GM12878 (cell line): ENCODE measurements at regions not wholly inside any gene's neighbourhood (a gene's known extent, or its start where the extent isn't known, plus 50 kb on each side); places are given as distances from the start of the nearest gene placed in this dataset.

Experiments
- BCL11A ChIP-seq: IDR thresholded peaks from 2 replicates; pipeline ENCODE4 v1.6.1; 2011; ENCODE audit warnings: low read depth, low read length
- CTCF ChIP-seq, 3 experiments: IDR thresholded peaks in 2 of 3; conservative IDR thresholded peaks in 1 of 3; 2 replicates each; pipeline ENCODE4 v1.5.1; 2011; ENCODE audit warnings: low read depth in 3 of 3, low read length in 3 of 3, mild to moderate bottlenecking in 3 of 3, control low read depth in 2 of 3, moderate library complexity in 2 of 3, inconsistent platforms in 1 of 3, mixed read lengths in 1 of 3; ENCODE audit not compliant: control insufficient read depth in 2 of 3, insufficient read depth in 1 of 3; ENCODE audit errors: extremely low read depth in 1 of 3
- EP300 ChIP-seq, 2 experiments: fragments of 150-350 bp in 1 of 2; IDR thresholded peaks; 2 replicates each; pipeline ENCODE4 v1.6.1; 2011 to 2012; ENCODE audit warnings: low read depth in 2 of 2, low read length in 2 of 2, borderline replicate concordance in 1 of 2, improper control_type of control experiment in 1 of 2, inconsistent platforms in 1 of 2; ENCODE audit not compliant: control insufficient read depth in 1 of 2
- EZH2 ChIP-seq: IDR thresholded peaks from 2 replicates; pipeline ENCODE4 v1.6.1; 2012; ENCODE audit warnings: low read depth, mild to moderate bottlenecking, control low read depth, inconsistent platforms, low read length, borderline replicate concordance; ENCODE audit not compliant: control insufficient read depth
- PAX5 ChIP-seq: IDR thresholded peaks from 2 replicates; pipeline ENCODE4 v1.6.1; 2011; ENCODE audit warnings: low read depth, low read length, borderline replicate concordance
- POLR2A ChIP-seq: IDR thresholded peaks from 2 replicates; pipeline ENCODE4 v1.6.1; 2011; ENCODE audit warnings: low read depth, mild to moderate bottlenecking, low read length
- RAD21 ChIP-seq: IDR thresholded peaks from 2 replicates; pipeline ENCODE4 v1.6.1; 2011; ENCODE audit warnings: mild to moderate bottlenecking, low read depth, low read length, moderate library complexity; ENCODE audit not compliant: insufficient read depth
- TARDBP ChIP-seq: IDR thresholded peaks from 2 replicates; pipeline ENCODE4 v1.6.1; 2016; ENCODE audit warnings: borderline replicate concordance
- ZNF274 ChIP-seq: IDR thresholded peaks from one replicate; pipeline ENCODE4 v1.8.0; 2011; ENCODE audit not compliant: insufficient read length, insufficient read depth
- ZZZ3 ChIP-seq: IDR thresholded peaks from 2 replicates; pipeline ENCODE4 v1.6.1; 2011; ENCODE audit warnings: low read depth; ENCODE audit not compliant: control insufficient read depth, insufficient read length
- TF ChIP-seq, protein P1 (sequence below): IDR thresholded peaks from 2 replicates; pipeline ENCODE4 v1.6.1; 2011; ENCODE audit warnings: borderline replicate concordance, low read depth, mild to moderate bottlenecking, moderate library complexity, mixed read lengths, low read length; ENCODE audit not compliant: insufficient read depth; ENCODE audit errors: extremely low read length

DNA sequence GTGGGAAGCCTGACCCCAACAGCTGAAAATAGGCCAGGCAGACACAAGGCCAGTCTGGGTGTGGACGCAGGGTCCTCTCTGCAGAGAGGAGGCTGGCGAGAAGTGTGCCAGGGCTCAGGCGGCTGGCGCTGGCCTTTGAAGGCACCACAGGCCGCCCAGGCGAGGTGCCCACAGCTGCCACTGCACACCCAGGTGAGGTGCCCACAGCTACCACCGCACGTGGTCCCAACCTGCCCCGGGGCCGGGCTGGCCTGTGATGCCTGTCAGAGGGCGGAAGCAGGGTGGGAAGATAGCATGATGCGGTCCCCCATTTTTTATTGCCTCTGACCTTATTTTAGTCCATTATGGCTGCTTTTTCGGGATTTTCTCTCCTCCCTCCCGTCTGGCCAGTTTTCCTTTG is 1303.9 kb downstream of the BRD1 start:
- TF ChIP-seq ZNF274 = no peak
- TF ChIP-seq CTCF (IDR thresholded peaks at IDR 0.05 in 2 of 3, conservative IDR thresholded peaks at IDR 0.05 in 1 of 3; ENCODE audit: control insufficient read depth in 2 of 3, extremely low read depth in 1 of 3, insufficient read depth in 1 of 3, low read depth in 3 of 3, low read length in 3 of 3) = no peak
- no peak for TF ChIP-seq EP300 (IDR thresholded peaks at IDR 0.05; ENCODE audit: borderline replicate concordance in 1 of 2, control insufficient read depth in 1 of 2, low read depth in 2 of 2, low read length in 2 of 2)
- no peak for TF ChIP-seq RAD21
- no peak for TF ChIP-seq PAX5
- no peak for TF ChIP-seq ZZZ3
- TF ChIP-seq BCL11A = no peak
- TF ChIP-seq EZH2 = no peak
- TF ChIP-seq POLR2A = no peak
- no peak for TF ChIP-seq TARDBP
- TF ChIP-seq, protein P1, sequence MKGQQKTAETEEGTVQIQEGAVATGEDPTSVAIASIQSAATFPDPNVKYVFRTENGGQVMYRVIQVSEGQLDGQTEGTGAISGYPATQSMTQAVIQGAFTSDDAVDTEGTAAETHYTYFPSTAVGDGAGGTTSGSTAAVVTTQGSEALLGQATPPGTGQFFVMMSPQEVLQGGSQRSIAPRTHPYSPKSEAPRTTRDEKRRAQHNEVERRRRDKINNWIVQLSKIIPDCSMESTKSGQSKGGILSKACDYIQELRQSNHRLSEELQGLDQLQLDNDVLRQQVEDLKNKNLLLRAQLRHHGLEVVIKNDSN = no peak
